EL (cell line): ENCODE measurements at regions not wholly inside any gene's neighbourhood (a gene's known extent, or its start where the extent isn't known, plus 50 kb on each side); places are given as distances from the start of the nearest gene placed in this dataset.
"Not testable (repeated sequence)": the region's sequence is repeated elsewhere in the genome, so short reads cannot be mapped to it uniquely, and the experiment has no call there.

Experiments used
- DNase-seq: peaks from one replicate; pipeline ENCODE4 v3.0.0-alpha.2; 2016

- DNase-seq: peak; percentile 46
These were observed 297.6 kb upstream of the ADGRL4 start for GRCh38 chr1:79304131-79304530.

- no peak for DNase-seq
These were observed 296.5 kb upstream of the ADGRL4 start for GRCh38 chr1:79303040-79303439.

- DNase-seq: no peak
These were observed 295.9 kb upstream of the ADGRL4 start for GRCh38 chr1:79302380-79302930.

- DNase-seq: no peak
These were observed 289.4 kb upstream of the ADGRL4 start for GRCh38 chr1:79295967-79296366.

- peak; percentile 5 for DNase-seq
These were observed 287.1 kb upstream of the ADGRL4 start for GRCh38 chr1:79293611-79294010.

- no peak for DNase-seq
These were observed 284.5 kb upstream of the ADGRL4 start for GRCh38 chr1:79290927-79291474.

- DNase-seq: no peak
These were observed 281.5 kb upstream of the ADGRL4 start for GRCh38 chr1:79287982-79288381.

GRCh38 chr1:79285667-79286066 is 279.1 kb upstream of the ADGRL4 start:
- DNase-seq: no peak

- DNase-seq: no peak
These were observed 276.9 kb upstream of the ADGRL4 start for GRCh38 chr1:79283451-79283850.

- no peak for DNase-seq
These were observed 274.9 kb upstream of the ADGRL4 start for GRCh38 chr1:79281442-79281841.

- no peak for DNase-seq
These were observed 265.2 kb upstream of the ADGRL4 start for GRCh38 chr1:79271759-79272158.

- no peak for DNase-seq
These were observed 258.7 kb upstream of the ADGRL4 start for GRCh38 chr1:79264975-79265818.

GRCh38 chr1:79264285-79264684 is 257.8 kb upstream of the ADGRL4 start:
- no peak for DNase-seq

GRCh38 chr1:79262745-79263258 is 256.3 kb upstream of the ADGRL4 start:
- no peak for DNase-seq

GRCh38 chr1:79259390-79260336 is 253.1 kb upstream of the ADGRL4 start:
- DNase-seq: peak; percentile 55

GRCh38 chr1:79255421-79255820 is 248.9 kb upstream of the ADGRL4 start:
- no peak for DNase-seq

GRCh38 chr1:79252598-79252997 is 246.1 kb upstream of the ADGRL4 start:
- DNase-seq: no peak

- DNase-seq: no peak
These were observed 233.3 kb upstream of the ADGRL4 start for GRCh38 chr1:79239840-79240239.

GRCh38 chr1:79235301-79236002 is 228.9 kb upstream of the ADGRL4 start:
- no peak for DNase-seq

- no peak for DNase-seq
These were observed 226.3 kb upstream of the ADGRL4 start for GRCh38 chr1:79232818-79233217.

- DNase-seq: not testable (repeated sequence)
These were observed 224.2 kb upstream of the ADGRL4 start for GRCh38 chr1:79230751-79231150.

- DNase-seq: no peak
These were observed 220.4 kb upstream of the ADGRL4 start for GRCh38 chr1:79226963-79227362.
